Heart left ventricle (tissue), 16 donors: ENCODE measurements at regions not wholly inside any gene's neighbourhood (a gene's known extent, or its start where the extent isn't known, plus 50 kb on each side); places are given as distances from the start of the nearest gene placed in this dataset.

Source experiments
- ATAC-seq, 4 donors: fragments of 200-7000 bp; cut with Tn5 transposase; one replicate each; pipeline ENCODE4 v1.9.1; 2020 to 2022; ENCODE audit warnings: moderate library complexity in 4 of 4, mild to moderate bottlenecking in 3 of 4, moderate number of reproducible peaks in 1 of 4
- DNase-seq, 5 donors: peaks; one replicate each; pipeline ENCODE4 v3.0.0-alpha.2; 2020
- H3K27ac ChIP-seq, 12 donors: fragments of 200-600 bp; sonication (generic) in 4 of 12; one replicate each; pipeline versions ENCODE4 v1.5.0 to v1.8.0; 2016 to 2022; ENCODE audit warnings: mild to moderate bottlenecking in 2 of 12
- H3K27me3 ChIP-seq, 9 donors: fragments of 200-600 bp; sonication (generic) in 2 of 9; one replicate each; pipeline versions ENCODE4 v1.5.1 to v1.8.0; 2016 to 2022; ENCODE audit warnings: mild to moderate bottlenecking in 3 of 9
- H3K36me3 ChIP-seq, 9 donors: fragments of 200-600 bp; sonication (generic) in 2 of 9; one replicate each; pipeline versions ENCODE4 v1.5.0 to v1.8.0; 2018 to 2022; ENCODE audit warnings: mild to moderate bottlenecking in 2 of 9
- H3K4me1 ChIP-seq, 12 donors: fragments of 200-600 bp; sonication (generic) in 4 of 12; one replicate each; pipeline versions ENCODE4 v1.5.0 to v1.8.0; 2016 to 2022; ENCODE audit warnings: mild to moderate bottlenecking in 3 of 12
- H3K4me3 ChIP-seq, 12 donors: fragments of 200-600 bp; sonication (generic) in 4 of 12; one replicate each; pipeline versions ENCODE4 v1.5.0 to v1.8.0; 2017 to 2022; ENCODE audit warnings: mild to moderate bottlenecking in 9 of 12, moderate library complexity in 4 of 12
- H3K9me3 ChIP-seq, 12 donors: fragments of 200-600 bp; sonication (generic) in 4 of 12; one replicate each; pipeline versions ENCODE4 v1.5.0 to v1.8.0; 2016 to 2022; ENCODE audit warnings: mild to moderate bottlenecking in 1 of 12
- POLR2A ChIP-seq, 2 donors: fragments of 450-650 bp; IDR thresholded peaks; one replicate each; pipeline ENCODE4 v1.6.1; 2017; ENCODE audit warnings: antibody characterized with exemption in 2 of 2, mild to moderate bottlenecking in 2 of 2, moderate library complexity in 2 of 2
- WGBS, 4 donors: extraction: QIAGEN DNeasy Blood & Tissue Kit in 2 of 4; methylation state at CpG; one replicate each; pipeline versions ENCODE4 v1.1.5 to v1.1.7; 2013 to 2018; 5-methylcytosine and 5-hydroxymethylcytosine counted together
- intact Hi-C, 10 donors: fragments of 100-400 bp; cut with DNase I; formaldehyde crosslinking; loops; one replicate each; pipeline versions ENCODE4 v1.11.1 to v1.14.2; 2022
- TF ChIP-seq, protein P1 (sequence below), 12 donors: fragments of 200-600 bp; sonication (generic) in 4 of 12; IDR thresholded peaks; one replicate each; pipeline versions ENCODE4 v1.5.0 to v1.8.0; 2018 to 2022; ENCODE audit warnings: antibody characterized with exemption in 12 of 12, mild to moderate bottlenecking in 5 of 12
- donor health status: ischemic (EF 13 %, LVEDD 7.1; RV severe dilation, severe dysfunction).
- donor health status: healthy with polysubstance abuse.
- donor health status: DM: no; HTN: yes; CAD: no.
- donor health status: DM: no; HTN: no; CAD: no.
- donor health status: ischemic (EF 25% LVEDD 6.9; RV normal size, moderate dysfunction).
- donor health status: ischemic (EF 25% LVEDD 5.7; RV mildly dilated, moderate dysfunction).
- donor health status: healthy.
- donor health status: DM: yes; HTN: yes; CAD: no.
- donor health status: ischemic (EF 35%, LVEDD 5.7; RV mildly dilated, moderate dysfunction).
- donor health status: nonischemic (EF 11% LVEDD 7.7; RV severe dilation, severe dysfunction).
- donor health status: DM: yes; HTN: yes; CAD: no.
- donor health status: PGD.
- donor health status: ischemic (EF 29% LVEDD 5.4; RV normal size, mild dysfunction).
- donor health status: nonischemic (EF 23%, LVEDD 6.1; RV moderate dilation, normal function).

DNA sequence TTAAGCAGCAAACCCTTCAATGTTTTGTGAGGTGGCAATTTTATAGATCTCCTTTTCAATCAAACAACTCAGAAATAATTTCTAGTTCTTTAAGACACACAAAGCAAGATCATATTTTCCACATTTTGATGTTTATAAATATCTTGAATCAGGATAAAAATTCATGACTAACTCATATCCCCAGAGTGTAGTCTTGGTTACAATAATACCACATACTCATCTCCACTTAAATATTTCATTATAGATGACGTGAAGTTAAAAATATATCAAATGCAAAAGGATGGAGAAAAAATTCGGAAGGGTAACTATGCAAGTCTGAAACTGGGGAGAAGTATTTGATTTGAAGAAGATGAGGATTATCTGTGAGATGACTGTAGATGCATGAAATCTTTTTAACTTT lies 59.8 kb upstream of the HIVEP1 start:
- Histone ChIP-seq H3K27ac (no peak overlapping the region), H3K36me3 (no peaks in the 10 kb centered on the region), H3K9me3 (peaks cover 0 to 8% (median 0%) of the 10 kb centered on the region in 12 donors), H3K4me1 (no peaks in the 10 kb centered on the region), H3K4me3 (no peak overlapping the region), H3K27me3 (no peaks in the 10 kb centered on the region)
- intact Hi-C loops: no loop called here
- WGBS, 4 donors: 75 to 85% (median 80%) methylated on average over 2 of the region's 2 CpGs
- DNase-seq (no peak), ATAC-seq (no peak)
- TF ChIP-seq, protein P1, sequence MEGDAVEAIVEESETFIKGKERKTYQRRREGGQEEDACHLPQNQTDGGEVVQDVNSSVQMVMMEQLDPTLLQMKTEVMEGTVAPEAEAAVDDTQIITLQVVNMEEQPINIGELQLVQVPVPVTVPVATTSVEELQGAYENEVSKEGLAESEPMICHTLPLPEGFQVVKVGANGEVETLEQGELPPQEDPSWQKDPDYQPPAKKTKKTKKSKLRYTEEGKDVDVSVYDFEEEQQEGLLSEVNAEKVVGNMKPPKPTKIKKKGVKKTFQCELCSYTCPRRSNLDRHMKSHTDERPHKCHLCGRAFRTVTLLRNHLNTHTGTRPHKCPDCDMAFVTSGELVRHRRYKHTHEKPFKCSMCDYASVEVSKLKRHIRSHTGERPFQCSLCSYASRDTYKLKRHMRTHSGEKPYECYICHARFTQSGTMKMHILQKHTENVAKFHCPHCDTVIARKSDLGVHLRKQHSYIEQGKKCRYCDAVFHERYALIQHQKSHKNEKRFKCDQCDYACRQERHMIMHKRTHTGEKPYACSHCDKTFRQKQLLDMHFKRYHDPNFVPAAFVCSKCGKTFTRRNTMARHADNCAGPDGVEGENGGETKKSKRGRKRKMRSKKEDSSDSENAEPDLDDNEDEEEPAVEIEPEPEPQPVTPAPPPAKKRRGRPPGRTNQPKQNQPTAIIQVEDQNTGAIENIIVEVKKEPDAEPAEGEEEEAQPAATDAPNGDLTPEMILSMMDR (IDR thresholded peaks at IDR 0.05): no peak
- TF ChIP-seq POLR2A (IDR thresholded peaks at IDR 0.05): no peak

DNA sequence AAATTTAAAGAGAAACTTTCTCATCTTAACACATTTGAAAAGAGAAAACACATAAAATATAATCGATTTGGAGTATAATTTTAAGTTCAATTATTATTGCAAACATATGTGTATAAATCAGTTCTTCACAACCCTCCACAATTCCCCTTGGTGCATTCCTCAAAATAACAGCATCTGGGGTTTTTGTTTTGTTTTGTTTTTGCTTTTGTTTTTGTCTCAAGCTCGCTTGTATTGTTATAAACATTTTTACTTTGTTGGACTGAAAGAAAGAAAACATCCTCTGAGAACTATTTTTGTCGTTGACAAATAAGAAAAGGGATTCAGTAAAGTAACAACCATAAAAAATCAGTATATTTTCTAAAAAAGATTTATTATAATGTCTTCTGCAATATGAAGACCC lies 60.2 kb upstream of the HIVEP1 start:
- DNase-seq: no peak
- WGBS, 4 donors: 69 to 82% (median 77%) methylated on average over 3 of the region's 3 CpGs
- Histone ChIP-seq H3K27me3 (no peaks in the 10 kb centered on the region), H3K4me1 (no peaks in the 10 kb centered on the region), H3K27ac (no peak overlapping the region), H3K36me3 (no peaks in the 10 kb centered on the region), H3K4me3 (no peak overlapping the region), H3K9me3 (peaks cover 0 to 8% (median 0%) of the 10 kb centered on the region in 12 donors)
- intact Hi-C loops: no loop called here
- no peak for ATAC-seq
- TF ChIP-seq, protein P1 (IDR thresholded peaks at IDR 0.05): no peak
- TF ChIP-seq POLR2A (IDR thresholded peaks at IDR 0.05): no peak

DNA sequence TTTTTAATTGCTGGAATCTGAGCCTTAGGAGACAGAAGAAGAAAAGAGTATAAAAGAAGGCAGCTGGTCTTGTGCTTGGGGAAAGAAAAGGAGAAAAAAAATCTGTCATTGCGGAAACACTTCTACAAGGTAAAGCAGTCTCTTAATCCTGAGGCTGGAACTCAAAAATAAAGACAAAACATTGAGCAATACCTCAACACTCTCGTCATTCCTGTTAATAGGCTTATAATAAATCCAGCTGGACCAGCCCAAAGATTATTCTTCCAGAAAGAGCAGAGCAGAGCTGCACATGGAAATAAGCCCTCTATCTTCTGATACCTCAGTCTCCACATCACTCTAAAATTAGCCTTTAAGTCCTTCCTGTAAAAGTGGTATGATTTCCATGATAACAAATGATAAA lies 62.0 kb upstream of the HIVEP1 start:
- H3K36me3 ChIP-seq: no peaks in the 10 kb centered on the region
- ATAC-seq: peak in 1 of 4 donors; percentile 31
- H3K9me3 ChIP-seq: peaks cover 0 to 5% (median 0%) of the 10 kb centered on the region in 12 donors
- no peak for DNase-seq
- TF ChIP-seq POLR2A (IDR thresholded peaks at IDR 0.05): no peak
- TF ChIP-seq, protein P1 (IDR thresholded peaks at IDR 0.05): no peak
- H3K27ac ChIP-seq: peak overlapping the region in 1 of 12 donors; percentile 22
- H3K4me3 ChIP-seq: no peak overlapping the region
- intact Hi-C loops: no loop called here
- WGBS, 4 donors: 86 to 92% (median 90%) methylated on average over 2 of the region's 2 CpGs
- no peaks in the 10 kb centered on the region for H3K27me3 ChIP-seq
- H3K4me1 ChIP-seq: no peaks in the 10 kb centered on the region

DNA sequence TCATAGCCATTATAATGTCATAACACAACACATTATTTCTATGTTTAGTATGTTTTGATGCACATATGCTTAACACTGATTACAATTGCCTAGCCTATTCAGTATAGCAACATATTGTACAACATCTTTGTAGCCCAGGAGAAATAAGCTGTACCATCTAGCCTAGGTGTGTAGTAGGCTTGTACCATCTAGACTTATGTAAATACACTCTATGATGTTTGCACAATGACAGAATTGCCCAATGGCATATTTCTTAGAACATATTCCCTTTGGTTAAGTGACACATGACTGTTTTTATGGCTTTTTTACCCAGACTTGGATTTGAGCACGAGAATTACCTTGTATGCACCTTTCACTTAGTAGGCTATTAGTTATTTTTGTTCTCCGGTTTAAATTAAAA lies 64.5 kb upstream of the HIVEP1 start:
- Histone ChIP-seq H3K4me1 (no peaks in the 10 kb centered on the region), H3K4me3 (no peak overlapping the region), H3K27me3 (no peaks in the 10 kb centered on the region), H3K9me3 (peaks cover 0 to 5% (median 0%) of the 10 kb centered on the region in 12 donors), H3K36me3 (no peaks in the 10 kb centered on the region), H3K27ac (no peak overlapping the region)
- no peak for DNase-seq
- intact Hi-C loops: no loop called here
- WGBS, 4 donors: 40 to 95% (median 68%) methylated on average over 2 of the region's 2 CpGs
- no peak for TF ChIP-seq POLR2A (IDR thresholded peaks at IDR 0.05)
- TF ChIP-seq, protein P1 (IDR thresholded peaks at IDR 0.05): no peak
- ATAC-seq: no peak
